ENCODE measurements at regions not wholly inside any gene's neighbourhood (a gene's known extent, or its start where the extent isn't known, plus 50 kb on each side); places are given as distances from the start of the nearest gene placed in this dataset.

DNA sequence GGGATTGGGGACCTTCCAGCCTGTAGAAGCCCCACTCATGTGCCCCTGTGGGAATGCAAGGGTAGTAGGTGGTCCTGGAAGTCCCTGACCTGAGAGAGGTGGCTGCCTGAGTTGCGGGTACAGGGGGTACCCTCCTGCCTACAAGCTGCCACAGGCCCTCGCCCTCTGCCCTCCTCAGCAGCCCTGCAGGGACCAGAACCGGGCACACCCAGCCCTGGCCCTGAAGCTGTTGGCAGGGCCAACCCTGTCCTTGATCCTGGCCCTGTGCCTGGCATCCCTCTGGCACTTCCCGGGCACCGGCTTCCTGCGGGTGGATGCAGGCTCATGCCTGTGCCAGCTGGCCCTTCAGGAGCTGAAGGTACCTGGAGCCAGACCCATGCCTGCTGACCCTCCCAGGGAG lies 54.9 kb upstream of the ELN start:
- TF ChIP-seq, protein P1, sequence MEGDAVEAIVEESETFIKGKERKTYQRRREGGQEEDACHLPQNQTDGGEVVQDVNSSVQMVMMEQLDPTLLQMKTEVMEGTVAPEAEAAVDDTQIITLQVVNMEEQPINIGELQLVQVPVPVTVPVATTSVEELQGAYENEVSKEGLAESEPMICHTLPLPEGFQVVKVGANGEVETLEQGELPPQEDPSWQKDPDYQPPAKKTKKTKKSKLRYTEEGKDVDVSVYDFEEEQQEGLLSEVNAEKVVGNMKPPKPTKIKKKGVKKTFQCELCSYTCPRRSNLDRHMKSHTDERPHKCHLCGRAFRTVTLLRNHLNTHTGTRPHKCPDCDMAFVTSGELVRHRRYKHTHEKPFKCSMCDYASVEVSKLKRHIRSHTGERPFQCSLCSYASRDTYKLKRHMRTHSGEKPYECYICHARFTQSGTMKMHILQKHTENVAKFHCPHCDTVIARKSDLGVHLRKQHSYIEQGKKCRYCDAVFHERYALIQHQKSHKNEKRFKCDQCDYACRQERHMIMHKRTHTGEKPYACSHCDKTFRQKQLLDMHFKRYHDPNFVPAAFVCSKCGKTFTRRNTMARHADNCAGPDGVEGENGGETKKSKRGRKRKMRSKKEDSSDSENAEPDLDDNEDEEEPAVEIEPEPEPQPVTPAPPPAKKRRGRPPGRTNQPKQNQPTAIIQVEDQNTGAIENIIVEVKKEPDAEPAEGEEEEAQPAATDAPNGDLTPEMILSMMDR (IDR thresholded peaks at IDR 0.05), result no peak
- DNase-seq (ENCODE audit: low spot score), result peak; percentile 67
- Mint-ChIP-seq H3K9me3 (ENCODE audit: low read depth) (no peaks in the 10 kb centered on the region), H3K36me3 (ENCODE audit: low read depth) (no peaks in the 10 kb centered on the region), H3K27ac (ENCODE audit: unreplicated experiment) (no peak overlapping the region), H3K4me1 (ENCODE audit: low read depth) (peaks cover 13% of the 10 kb centered on the region), H3K27me3 (ENCODE audit: low read depth) (peaks cover 2% of the 10 kb centered on the region), H3K4me3 (ENCODE audit: unreplicated experiment) (no peak overlapping the region)

GRCh38 chr7:73974101-73974947 lies 53.6 kb upstream of the ELN start:
- Mint-ChIP-seq H3K4me1 (ENCODE audit: low read depth) (peaks cover 13% of the 10 kb centered on the region), H3K4me3 (ENCODE audit: unreplicated experiment) (no peak overlapping the region), H3K36me3 (ENCODE audit: low read depth) (no peaks in the 10 kb centered on the region), H3K9me3 (ENCODE audit: low read depth) (no peaks in the 10 kb centered on the region), H3K27ac (ENCODE audit: unreplicated experiment) (no peak overlapping the region), H3K27me3 (ENCODE audit: low read depth) (peaks cover 2% of the 10 kb centered on the region)
- TF ChIP-seq, protein P1 (IDR thresholded peaks at IDR 0.05), result no peak
- DNase-seq (ENCODE audit: low spot score), result peak; percentile 69

DNA sequence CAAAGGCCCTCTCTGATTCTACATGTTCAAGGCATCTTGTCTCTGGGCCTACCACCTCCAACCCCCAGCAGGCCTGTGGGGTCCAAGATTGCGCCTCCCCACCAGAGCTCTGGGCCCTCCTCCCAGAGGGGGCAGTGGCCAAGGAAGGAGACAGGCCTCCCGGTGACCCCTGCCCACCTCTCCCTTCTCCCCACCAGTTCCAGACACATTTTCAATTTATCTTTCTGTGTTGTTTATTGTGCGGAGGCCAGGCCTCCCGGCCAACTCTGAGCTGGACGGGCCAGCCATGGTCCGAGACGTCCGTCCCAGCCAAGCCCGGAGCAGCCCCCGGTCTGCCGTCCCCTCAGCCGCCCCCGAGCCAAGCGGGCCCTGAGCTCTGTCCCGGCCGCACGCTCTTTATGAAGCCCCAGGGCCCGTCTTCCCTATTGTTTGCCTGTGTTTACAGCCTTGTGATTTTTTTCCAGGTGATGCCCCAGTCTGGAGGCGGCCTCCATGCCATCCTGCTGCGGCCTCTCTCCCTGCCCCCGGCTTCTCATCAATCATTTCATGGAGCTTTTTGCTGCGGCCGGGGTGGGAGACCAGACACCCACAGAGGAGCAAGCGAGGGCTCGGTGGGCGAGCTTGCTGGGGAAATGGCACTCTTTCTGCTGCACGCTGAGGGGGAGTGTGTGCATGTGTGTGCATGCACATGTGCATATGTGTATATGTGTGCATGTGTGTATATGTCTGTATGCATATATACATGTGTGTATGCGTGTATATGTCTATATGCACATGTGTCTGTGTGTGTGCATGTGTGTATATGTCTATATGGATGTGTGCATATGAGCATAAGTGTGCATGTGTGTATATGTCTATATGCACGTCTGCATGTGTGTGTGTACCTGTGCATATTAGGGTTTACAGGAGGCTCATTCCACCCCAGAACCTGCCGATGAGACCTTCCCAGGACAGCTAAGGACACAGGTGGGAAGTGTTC lies 52.7 kb upstream of the ELN start:
- Mint-ChIP-seq H3K27ac (ENCODE audit: unreplicated experiment) (no peak overlapping the region), H3K27me3 (ENCODE audit: low read depth) (peaks cover 2% of the 10 kb centered on the region), H3K36me3 (ENCODE audit: low read depth) (no peaks in the 10 kb centered on the region), H3K9me3 (ENCODE audit: low read depth) (no peaks in the 10 kb centered on the region), H3K4me3 (ENCODE audit: unreplicated experiment) (no peak overlapping the region), H3K4me1 (ENCODE audit: low read depth) (peaks cover 13% of the 10 kb centered on the region)
- TF ChIP-seq, protein P1 (IDR thresholded peaks at IDR 0.05), result no peak
- DNase-seq (ENCODE audit: low spot score), result peak; percentile 56

DNA sequence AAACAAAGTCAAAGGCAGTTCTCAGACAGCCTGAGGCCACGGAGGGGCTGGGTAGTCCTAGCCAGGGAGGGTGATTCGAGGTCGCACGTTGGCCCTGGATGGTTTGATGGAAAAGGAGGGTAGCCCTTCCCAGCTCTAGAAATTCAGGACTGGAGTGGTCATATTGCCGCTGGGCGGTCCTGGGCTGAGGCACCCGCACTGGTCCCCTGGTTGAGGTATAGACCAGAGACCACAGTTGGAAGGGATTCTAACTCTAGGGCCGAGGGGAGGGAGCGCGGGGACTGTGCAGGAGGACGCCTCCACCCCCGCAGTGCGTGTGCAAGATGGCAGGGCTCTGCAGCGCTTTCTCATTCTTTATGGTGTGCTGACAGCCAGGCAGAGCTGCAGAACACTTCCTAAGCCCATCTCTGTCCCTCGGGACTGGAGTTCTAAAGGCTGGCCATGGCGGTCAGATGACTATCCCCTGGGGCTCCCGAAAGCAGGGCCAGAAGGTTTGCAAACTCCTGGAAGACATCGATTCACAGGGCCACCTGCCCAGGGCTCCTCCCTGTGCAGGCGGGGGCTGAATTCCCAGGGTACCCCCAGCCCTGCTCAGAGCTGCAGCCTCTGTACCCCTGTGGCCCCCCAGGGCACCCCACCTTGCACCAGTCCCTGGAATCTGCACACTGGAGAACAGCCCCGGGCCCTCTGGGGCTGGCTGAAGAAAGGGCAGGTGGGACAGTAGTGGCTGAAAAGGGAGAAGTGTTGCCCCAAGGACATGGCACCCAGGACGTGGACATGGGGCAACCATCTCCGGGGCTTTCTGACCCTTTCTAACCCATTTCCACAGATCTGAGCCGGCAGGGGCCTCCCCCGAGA lies 51.0 kb upstream of the ELN start:
- TF ChIP-seq, protein P1 (IDR thresholded peaks at IDR 0.05), result no peak
- Mint-ChIP-seq H3K4me3 (ENCODE audit: unreplicated experiment) (no peak overlapping the region), H3K27ac (ENCODE audit: unreplicated experiment) (no peak overlapping the region), H3K9me3 (ENCODE audit: low read depth) (no peaks in the 10 kb centered on the region), H3K27me3 (ENCODE audit: low read depth) (peaks cover 2% of the 10 kb centered on the region), H3K4me1 (ENCODE audit: low read depth) (peaks cover 6% of the 10 kb centered on the region), H3K36me3 (ENCODE audit: low read depth) (no peaks in the 10 kb centered on the region)
- DNase-seq (ENCODE audit: low spot score), result peak; percentile 82

All from chondrocyte (in vitro differentiated cells).